ENCODE measurements at regions not wholly inside any gene's neighbourhood (a gene's known extent, or its start where the extent isn't known, plus 50 kb on each side); places are given as distances from the start of the nearest gene placed in this dataset.
"Not testable (repeated sequence)": the region's sequence is repeated elsewhere in the genome, so short reads cannot be mapped to it uniquely, and the experiment has no call there.

DNA sequence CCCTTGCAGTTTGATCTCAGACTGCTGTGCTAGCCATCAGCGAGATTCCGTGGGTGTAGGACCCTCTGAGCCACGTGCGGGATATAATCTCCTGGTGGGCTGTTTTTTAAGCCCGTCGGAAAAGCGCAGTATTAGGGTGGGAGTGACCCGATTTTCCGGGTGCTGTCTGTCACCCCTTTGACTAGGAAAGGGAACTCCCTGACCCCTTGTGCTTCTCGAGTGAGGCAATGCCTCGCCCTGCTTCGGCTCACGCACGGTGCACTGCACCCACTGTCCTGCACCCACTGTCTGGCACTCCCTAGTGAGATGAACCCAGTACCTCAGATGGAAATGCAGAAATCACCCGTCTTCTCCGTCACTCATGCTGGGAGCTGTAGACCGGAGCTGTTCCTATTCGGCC is 728.9 kb upstream of the SPRY2 start:
- not testable (repeated sequence) for DNase-seq

GRCh38 chr13:81058916-81059290 is 718.0 kb upstream of the SPRY2 start:
- no peak for DNase-seq

DNA sequence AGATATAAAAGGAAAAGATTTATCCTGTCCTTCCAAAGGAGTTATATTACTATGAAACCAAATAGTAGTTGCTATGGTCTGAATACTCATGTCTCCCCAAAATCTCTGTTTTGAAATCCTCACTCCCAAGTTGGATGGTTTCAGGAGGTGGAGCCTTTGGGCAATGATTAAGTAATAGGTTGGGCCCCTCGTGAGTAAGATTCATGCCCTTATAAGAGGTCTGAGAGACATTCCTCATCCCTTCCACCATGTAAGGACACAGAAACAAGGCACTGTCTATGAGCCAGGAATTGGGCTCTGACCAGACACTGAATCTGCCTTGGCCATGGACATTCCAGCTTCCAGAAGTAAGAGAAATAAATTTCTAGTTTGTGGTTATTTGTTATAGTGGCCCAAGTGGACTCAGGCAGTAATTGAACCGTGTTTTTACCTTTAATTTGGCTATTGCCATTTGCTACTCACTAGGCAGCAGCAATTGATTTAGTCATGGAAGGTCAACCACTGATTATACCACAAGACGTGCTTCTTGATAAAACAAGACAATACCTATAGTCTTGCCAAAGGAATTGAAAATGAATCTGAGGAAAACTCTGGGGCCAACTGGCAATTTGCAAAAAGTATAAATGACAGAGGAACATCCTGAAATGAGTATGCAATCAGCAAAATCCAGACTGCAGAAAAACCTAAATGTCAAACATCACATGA is 717.4 kb upstream of the SPRY2 start:
- no peak for DNase-seq

- DNase-seq, result no peak
Observed at GRCh38 chr13:81051873-81052272, 710.9 kb upstream of the SPRY2 start.

DNA sequence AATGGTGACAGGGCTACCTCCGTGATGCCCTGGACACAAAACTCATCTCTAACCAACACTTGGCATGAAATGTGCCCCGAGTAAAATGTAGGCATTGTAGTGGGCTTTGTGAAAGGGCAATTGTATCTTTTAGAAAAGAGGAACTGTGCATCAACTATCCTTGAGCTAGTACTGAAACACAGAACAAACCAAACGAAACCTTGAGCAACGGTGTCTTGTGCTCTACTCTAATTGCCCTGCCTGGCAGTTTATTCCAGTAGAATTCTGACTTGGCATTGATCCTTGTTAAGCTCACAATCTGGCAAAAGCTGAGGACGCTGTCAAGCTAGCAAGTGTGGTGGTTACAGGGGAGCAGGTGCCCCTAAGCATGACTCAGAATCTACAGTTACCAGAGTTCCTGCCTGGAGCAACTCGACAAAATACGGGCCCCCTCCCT is 707.1 kb upstream of the SPRY2 start:
- DNase-seq, result no peak

- no peak for DNase-seq
Observed at GRCh38 chr13:81041761-81042160, 700.8 kb upstream of the SPRY2 start.

DNA sequence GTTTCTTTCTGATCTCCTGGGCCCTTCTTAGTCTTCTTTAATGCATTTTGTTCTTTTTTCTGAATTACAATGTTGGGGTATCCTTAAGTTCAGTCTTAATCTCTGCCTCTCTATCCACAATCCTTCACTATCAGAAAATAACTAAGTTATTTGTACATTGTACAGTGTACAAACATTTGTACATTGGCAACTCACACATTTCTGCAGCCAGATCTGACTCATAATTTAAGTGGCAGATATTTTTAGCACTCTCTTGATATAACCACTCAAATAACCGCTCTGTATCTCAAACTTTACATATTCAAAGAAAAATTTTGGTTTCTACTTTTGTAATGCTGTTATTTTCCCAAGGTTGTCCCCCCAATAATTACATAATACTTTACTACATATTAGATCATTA is 691.1 kb upstream of the SPRY2 start:
- DNase-seq, result no peak

DNA sequence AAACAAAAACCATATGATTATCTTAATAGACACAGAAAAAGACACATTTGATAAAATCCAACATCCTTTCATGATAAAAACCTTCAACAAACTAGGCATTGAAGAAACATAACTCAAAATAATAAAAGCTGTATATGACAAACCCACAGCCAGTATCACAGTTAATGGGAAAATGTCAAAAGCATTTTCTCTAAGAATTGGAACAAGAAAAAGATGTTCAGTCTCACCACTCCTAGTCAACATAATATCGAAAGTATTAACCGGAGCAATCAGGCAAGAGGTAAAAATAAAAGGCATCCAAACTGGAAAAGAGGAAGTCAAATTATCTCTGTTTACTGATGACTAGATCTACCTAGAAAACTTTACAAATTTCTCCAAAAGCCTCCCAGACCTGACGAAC is 684.2 kb upstream of the SPRY2 start:
- no peak for DNase-seq

DNA sequence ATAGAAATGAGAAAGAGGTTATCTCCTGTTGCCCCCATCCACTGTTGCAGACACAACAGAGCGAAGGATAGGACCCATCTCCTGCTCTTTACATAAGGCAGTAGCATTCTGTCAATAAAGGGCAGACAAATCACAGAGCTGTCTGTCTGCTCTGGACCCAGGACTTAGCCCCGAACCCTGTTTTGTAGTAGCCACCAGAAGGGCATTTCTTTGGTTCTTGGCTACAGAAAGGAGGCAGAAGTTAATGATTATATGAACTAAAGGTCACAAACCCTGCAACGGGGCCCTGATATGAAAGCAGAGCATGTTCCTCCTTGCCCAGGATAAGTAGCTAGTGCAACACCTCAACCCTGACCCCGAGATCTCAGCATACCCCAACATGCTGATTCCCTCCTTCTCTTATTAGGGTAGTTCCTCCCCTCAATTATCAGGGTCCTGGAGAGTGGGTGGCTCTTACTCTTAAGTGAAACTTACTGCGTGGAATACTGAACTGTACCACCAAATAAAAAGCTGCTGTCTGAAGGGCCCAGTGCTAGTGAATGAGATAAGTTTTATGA is 680.4 kb upstream of the SPRY2 start:
- DNase-seq, result no peak

- DNase-seq, result no peak
Observed at GRCh38 chr13:81020010-81020409, 679.1 kb upstream of the SPRY2 start.

GRCh38 chr13:81018936-81019335 is 678.0 kb upstream of the SPRY2 start:
- no peak for DNase-seq

DNA sequence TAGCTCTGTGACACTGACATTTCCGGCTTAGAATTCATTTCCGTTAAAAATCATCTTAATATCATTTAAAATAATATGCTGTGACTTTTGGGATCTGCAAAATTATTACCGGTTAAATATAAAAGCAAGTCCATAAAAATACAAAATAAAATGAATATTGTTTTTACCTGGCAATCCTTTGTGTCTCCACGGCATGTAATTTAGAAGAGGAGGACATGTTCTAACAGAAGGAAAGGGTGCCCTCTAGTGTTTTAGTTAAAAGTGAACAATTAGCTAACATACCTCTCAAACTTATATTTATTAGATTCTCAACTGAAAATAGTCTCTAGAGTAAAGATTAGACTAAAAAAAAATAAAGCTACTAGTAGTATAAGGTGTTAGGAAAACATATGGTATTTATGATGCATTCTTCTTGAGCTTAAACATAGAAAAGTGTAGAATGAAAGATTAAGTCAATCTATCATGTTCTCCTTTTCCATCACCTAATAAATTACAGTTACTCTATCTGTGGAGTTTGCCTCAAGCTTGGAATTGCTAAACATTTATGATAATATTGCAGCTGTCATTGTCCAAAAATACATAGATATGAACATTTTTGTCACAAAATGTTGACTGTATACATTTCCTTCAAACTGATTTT is 676.7 kb upstream of the SPRY2 start:
- DNase-seq, result no peak

DNA sequence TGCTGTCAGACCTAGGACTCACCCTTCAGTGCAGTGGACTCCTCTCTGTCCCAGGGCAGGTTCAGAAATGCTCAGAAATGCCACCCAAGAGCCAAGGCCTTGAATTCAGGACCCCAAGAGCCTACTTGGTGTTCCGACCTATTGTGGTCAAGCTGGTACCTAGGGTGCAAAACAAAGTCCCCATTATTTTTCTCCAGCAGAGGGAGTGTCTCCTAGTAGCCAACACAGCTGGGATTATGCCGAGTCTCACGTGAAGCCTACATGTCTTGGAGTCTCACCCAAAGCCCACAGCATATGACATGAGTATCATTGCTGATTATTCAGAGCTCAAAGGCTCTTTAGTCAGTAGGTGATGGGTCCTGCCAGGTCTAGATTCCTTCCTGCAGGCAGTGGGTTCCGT is 671.1 kb upstream of the SPRY2 start:
- no peak for DNase-seq

- no peak for DNase-seq
Observed at GRCh38 chr13:81001828-81002385, 661.0 kb upstream of the SPRY2 start.

GRCh38 chr13:80998603-80999002 is 657.7 kb upstream of the SPRY2 start:
- DNase-seq, result not testable (repeated sequence)

- no peak for DNase-seq
Observed at GRCh38 chr13:80989747-80990146, 648.8 kb upstream of the SPRY2 start.

DNA sequence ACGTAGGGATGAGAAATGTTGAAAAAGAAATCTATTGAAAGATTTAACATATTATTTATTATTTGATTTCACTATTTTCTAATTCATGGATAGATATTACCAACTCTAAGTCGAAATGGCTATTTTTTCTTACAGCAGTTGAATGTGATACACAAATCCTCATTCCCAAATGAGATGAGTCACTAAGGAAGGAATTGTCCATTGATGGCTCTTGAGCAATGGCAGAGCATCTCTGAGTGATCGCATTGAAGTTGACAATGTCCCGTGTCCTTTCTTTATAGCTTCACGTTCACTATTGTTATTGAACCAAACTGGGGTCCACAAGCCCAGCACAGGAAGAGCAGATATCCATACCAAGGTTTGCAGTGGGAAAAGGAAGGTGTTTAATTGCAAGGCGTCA is 648.3 kb upstream of the SPRY2 start:
- no peak for DNase-seq

- no peak for DNase-seq
Observed at GRCh38 chr13:80988391-80989151, 647.6 kb upstream of the SPRY2 start.

GRCh38 chr13:80979035-80979641 is 638.2 kb upstream of the SPRY2 start:
- peak; percentile 1 for DNase-seq

DNA sequence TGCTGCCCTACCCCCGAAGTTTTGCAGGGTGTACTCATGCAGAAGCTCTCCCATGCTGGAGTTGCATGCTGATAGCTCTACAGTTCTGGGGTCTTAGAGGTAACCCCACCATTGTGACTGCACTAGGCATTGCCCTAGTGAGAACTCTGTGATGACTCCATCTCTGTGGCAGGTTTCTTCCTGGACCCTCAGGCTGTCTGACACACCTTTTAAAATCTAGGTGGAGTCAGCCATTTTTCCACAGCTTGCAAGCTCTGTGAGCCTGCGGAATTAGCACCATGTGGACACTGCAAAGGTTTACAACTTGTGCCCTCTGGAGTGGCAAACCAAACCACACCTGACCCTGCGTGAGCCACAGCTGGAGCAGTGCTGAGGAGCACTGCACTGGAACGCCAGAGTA is 636.2 kb upstream of the SPRY2 start:
- DNase-seq, result no peak

GRCh38 chr13:80975903-80976302 is 635.0 kb upstream of the SPRY2 start:
- DNase-seq, result no peak

DNA sequence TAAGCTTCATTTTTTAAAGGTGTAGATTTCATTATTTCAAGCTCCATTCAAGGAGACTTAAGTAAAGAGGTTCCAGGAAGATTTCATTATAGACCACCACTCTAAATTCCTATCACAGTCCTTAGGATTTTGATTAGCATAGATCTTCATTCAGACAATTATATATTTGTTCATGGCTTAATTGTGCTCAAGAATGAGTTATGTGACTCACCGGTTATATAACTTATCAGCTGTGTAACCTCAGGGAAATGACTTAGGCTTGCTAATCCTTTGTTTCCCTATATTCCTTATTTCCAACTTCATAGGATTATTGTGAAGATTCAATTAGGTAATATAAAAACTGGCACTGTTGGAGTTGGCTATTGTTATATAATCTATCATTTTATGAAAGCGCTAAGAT is 632.8 kb upstream of the SPRY2 start:
- DNase-seq, result no peak

DNA sequence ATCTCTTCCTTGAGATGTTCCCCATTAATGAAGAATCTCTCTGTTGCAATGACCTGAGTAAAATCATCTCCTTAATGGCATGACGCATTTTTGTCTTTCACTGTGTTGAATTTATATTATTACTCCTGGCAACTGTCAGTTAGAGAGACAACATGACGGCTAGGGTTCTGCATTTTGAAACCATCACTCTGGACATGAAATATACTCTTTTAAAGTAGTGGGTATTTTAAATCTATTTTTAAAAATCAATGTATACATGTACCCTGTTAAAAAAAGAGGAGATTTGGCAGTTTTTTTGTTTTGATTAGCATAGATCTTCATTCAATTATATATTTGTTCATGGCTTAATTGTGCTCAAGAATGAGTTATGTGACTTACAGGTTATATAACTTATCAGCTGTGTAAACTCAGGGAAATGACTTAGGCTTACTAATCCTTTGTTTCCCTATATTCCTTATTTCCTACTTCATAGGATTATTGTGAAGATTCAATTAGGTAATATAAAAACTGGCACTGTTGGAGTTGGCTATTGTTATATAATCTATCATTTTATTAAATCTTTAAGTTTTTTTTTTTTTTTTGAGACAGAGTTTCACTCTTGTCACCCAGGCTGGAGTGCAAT is 632.0 kb upstream of the SPRY2 start:
- no peak for DNase-seq

Measured in DMS79 treated with DMSO at 0.1 percent for 48 hours (cell line).